Naive thymus-derived CD4-positive, alpha-beta T cell (primary cell): ENCODE measurements at regions not wholly inside any gene's neighbourhood (a gene's known extent, or its start where the extent isn't known, plus 50 kb on each side); places are given as distances from the start of the nearest gene placed in this dataset.

Experiments used
- ATAC-seq: fragments of 150-1000 bp; cut with Tn5 transposase; 2 replicates; pipeline ENCODE4 v1.10.0; 2021; ENCODE audit warnings: mild to moderate bottlenecking, moderate library complexity
- CTCF ChIA-PET: fragments of 350-600 bp; sonication (Branson Sonifier 250); formaldehyde crosslinking; loops from one replicate; lab custom pipeline; 2021; ENCODE audit warnings: antibody characterized with exemption; lab: Charles Lee
- POLR2A ChIA-PET: fragments of 350-600 bp; sonication (Branson Sonifier 250); formaldehyde crosslinking; loops from one replicate; lab custom pipeline; 2021; ENCODE audit warnings: antibody characterized with exemption, inconsistent platforms; lab: Charles Lee
- DNase-seq, 9 donors: peaks; one replicate each; pipeline versions ENCODE4 v3.0.0 to v3.0.0-alpha.2; 2020 to 2022; ENCODE audit warnings: mixed read lengths in 1 of 9
- H3K27ac ChIP-seq: one replicate; pipeline ENCODE4 v1.7.0; 2013; ENCODE audit warnings: mild to moderate bottlenecking, low read depth, low read length, moderate library complexity
- H3K27me3 ChIP-seq, 2 donors: one replicate each; pipeline ENCODE4 v1.7.0; 2013; ENCODE audit warnings: low read length in 2 of 2, mild to moderate bottlenecking in 2 of 2, moderate library complexity in 2 of 2; ENCODE audit not compliant: control insufficient read depth in 2 of 2, insufficient read depth in 2 of 2
- H3K36me3 ChIP-seq, 3 experiments: 1 replicate in 2 of 3; 2 replicates in 1 of 3; pipeline ENCODE4 v1.7.0; 2013; ENCODE audit warnings: low read length in 3 of 3, mild to moderate bottlenecking in 3 of 3, moderate library complexity in 1 of 3; ENCODE audit not compliant: insufficient read depth in 3 of 3, control insufficient read depth in 2 of 3
- H3K4me1 ChIP-seq, 2 donors: one replicate each; pipeline ENCODE4 v1.7.0; 2013; ENCODE audit warnings: low read length in 2 of 2, mild to moderate bottlenecking in 2 of 2, moderate library complexity in 1 of 2; ENCODE audit not compliant: control insufficient read depth in 2 of 2, insufficient read depth in 2 of 2
- H3K4me3 ChIP-seq: 2 replicates; pipeline ENCODE4 v1.7.0; 2013; ENCODE audit warnings: mild to moderate bottlenecking, low read length
- H3K9me3 ChIP-seq, 3 experiments: 1 replicate in 2 of 3; 2 replicates in 1 of 3; pipeline ENCODE4 v1.7.0; 2013; ENCODE audit warnings: low read length in 3 of 3; ENCODE audit not compliant: control insufficient read depth in 2 of 3
- H3K27ac Mint-ChIP-seq, 9 donors: one replicate each; pipeline ENCODE4 v1.8.0; 2020 to 2022; ENCODE audit warnings: mixed read lengths in 9 of 9, mild to moderate bottlenecking in 8 of 9, moderate library complexity in 5 of 9, inconsistent platforms in 2 of 9
- H3K27me3 Mint-ChIP-seq, 5 donors: one replicate each; pipeline ENCODE4 v1.8.0; 2021 to 2022; ENCODE audit warnings: mixed read lengths in 5 of 5, mild to moderate bottlenecking in 1 of 5
- H3K36me3 Mint-ChIP-seq, 5 donors: one replicate each; pipeline ENCODE4 v1.8.0; 2020 to 2022; ENCODE audit warnings: mixed read lengths in 5 of 5, mild to moderate bottlenecking in 3 of 5, inconsistent platforms in 1 of 5
- H3K4me1 Mint-ChIP-seq, 7 donors: one replicate each; pipeline ENCODE4 v1.8.0; 2020 to 2022; ENCODE audit warnings: mixed read lengths in 7 of 7, mild to moderate bottlenecking in 3 of 7, inconsistent platforms in 1 of 7
- H3K4me3 Mint-ChIP-seq, 10 donors: one replicate each; pipeline ENCODE4 v1.8.0; 2020 to 2022; ENCODE audit warnings: mild to moderate bottlenecking in 10 of 10, mixed read lengths in 10 of 10, moderate library complexity in 6 of 10, inconsistent platforms in 2 of 10
- H3K9me3 Mint-ChIP-seq, 11 donors: one replicate each; pipeline ENCODE4 v1.8.0; 2020 to 2022; ENCODE audit warnings: mixed read lengths in 11 of 11, mild to moderate bottlenecking in 4 of 11, inconsistent platforms in 1 of 11, moderate library complexity in 1 of 11
- intact Hi-C, 2 donors: fragments of 100-400 bp; cut with micrococcal nuclease; formaldehyde crosslinking; loops; one replicate each; pipeline ENCODE4 v1.15.1; 2023

GRCh38 chr18:67618061-67618460 lies 101.5 kb upstream of the DSEL start:
- Histone ChIP-seq H3K4me3 (no peak overlapping the region), H3K36me3 (no peaks in the 10 kb centered on the region), H3K27me3 (no peaks in the 10 kb centered on the region), H3K4me1 (no peaks in the 10 kb centered on the region), H3K9me3 (no peaks in the 10 kb centered on the region), H3K27ac (no peak overlapping the region)
- Mint-ChIP-seq H3K9me3 (no peaks in the 10 kb centered on the region), H3K27me3 (no peaks in the 10 kb centered on the region), H3K36me3 (no peaks in the 10 kb centered on the region), H3K27ac (no peak overlapping the region), H3K4me1 (no peaks in the 10 kb centered on the region), H3K4me3 (no peak overlapping the region)
- DNase-seq: no peak
- POLR2A ChIA-PET: no interaction called here
- intact Hi-C loops: no loop called here
- ATAC-seq: no peak
- CTCF ChIA-PET: no interaction called here

GRCh38 chr18:67615876-67616275 lies 99.4 kb upstream of the DSEL start:
- H3K36me3 Mint-ChIP-seq: no peaks in the 10 kb centered on the region
- H3K9me3 ChIP-seq: no peaks in the 10 kb centered on the region
- no peak overlapping the region for H3K27ac Mint-ChIP-seq
- no peaks in the 10 kb centered on the region for H3K36me3 ChIP-seq
- no peaks in the 10 kb centered on the region for H3K27me3 Mint-ChIP-seq
- no peak overlapping the region for H3K27ac ChIP-seq
- H3K27me3 ChIP-seq: no peaks in the 10 kb centered on the region
- peaks cover 0 to 1% (median 0%) of the 10 kb centered on the region in 11 donors for H3K9me3 Mint-ChIP-seq
- ATAC-seq: no peak
- no peak overlapping the region for H3K4me3 Mint-ChIP-seq
- CTCF ChIA-PET: no interaction called here
- POLR2A ChIA-PET: no interaction called here
- no peaks in the 10 kb centered on the region for H3K4me1 Mint-ChIP-seq
- intact Hi-C loops: no loop called here
- no peak overlapping the region for H3K4me3 ChIP-seq
- DNase-seq: no peak
- H3K4me1 ChIP-seq: no peaks in the 10 kb centered on the region

- no peak for ATAC-seq
- no peaks in the 10 kb centered on the region for H3K27me3 Mint-ChIP-seq
- Histone ChIP-seq H3K4me1 (no peaks in the 10 kb centered on the region), H3K27ac (no peak overlapping the region), H3K4me3 (no peak overlapping the region), H3K36me3 (no peaks in the 10 kb centered on the region), H3K9me3 (no peaks in the 10 kb centered on the region), H3K27me3 (no peaks in the 10 kb centered on the region)
- no peak for DNase-seq
- intact Hi-C loops: no loop called here
- POLR2A ChIA-PET: no interaction called here
- H3K27ac Mint-ChIP-seq: no peak overlapping the region
- no peaks in the 10 kb centered on the region for H3K36me3 Mint-ChIP-seq
- H3K9me3 Mint-ChIP-seq: peaks cover 0 to 1% (median 0%) of the 10 kb centered on the region in 11 donors
- no peaks in the 10 kb centered on the region for H3K4me1 Mint-ChIP-seq
- CTCF ChIA-PET: no interaction called here
- H3K4me3 Mint-ChIP-seq: no peak overlapping the region
Observed at GRCh38 chr18:67613731-67614130, 97.2 kb upstream of the DSEL start.

GRCh38 chr18:67612281-67612680 lies 95.8 kb upstream of the DSEL start:
- Mint-ChIP-seq H3K9me3 (peaks cover 0 to 1% (median 0%) of the 10 kb centered on the region in 11 donors), H3K4me3 (no peak overlapping the region), H3K4me1 (no peaks in the 10 kb centered on the region), H3K36me3 (no peaks in the 10 kb centered on the region), H3K27me3 (peaks cover 0 to 2% (median 0%) of the 10 kb centered on the region in 5 donors), H3K27ac (no peak overlapping the region)
- intact Hi-C loops: no loop called here
- Histone ChIP-seq H3K4me3 (no peak overlapping the region), H3K27ac (no peak overlapping the region), H3K9me3 (no peaks in the 10 kb centered on the region), H3K4me1 (no peaks in the 10 kb centered on the region), H3K27me3 (no peaks in the 10 kb centered on the region), H3K36me3 (no peaks in the 10 kb centered on the region)
- CTCF ChIA-PET: no interaction called here
- ATAC-seq: no peak
- DNase-seq: no peak
- POLR2A ChIA-PET: no interaction called here

GRCh38 chr18:67608615-67609273 lies 92.2 kb upstream of the DSEL start:
- Histone ChIP-seq H3K36me3 (no peaks in the 10 kb centered on the region), H3K27ac (no peak overlapping the region), H3K27me3 (no peaks in the 10 kb centered on the region), H3K9me3 (no peaks in the 10 kb centered on the region), H3K4me3 (no peak overlapping the region), H3K4me1 (no peaks in the 10 kb centered on the region)
- CTCF ChIA-PET: no interaction called here
- POLR2A ChIA-PET: no interaction called here
- intact Hi-C loops: no loop called here
- no peaks in the 10 kb centered on the region for H3K4me1 Mint-ChIP-seq
- H3K27me3 Mint-ChIP-seq: peaks cover 0 to 5% (median 0%) of the 10 kb centered on the region in 5 donors
- H3K36me3 Mint-ChIP-seq: no peaks in the 10 kb centered on the region
- no peak overlapping the region for H3K27ac Mint-ChIP-seq
- peaks cover 0 to 7% (median 0%) of the 10 kb centered on the region in 11 donors for H3K9me3 Mint-ChIP-seq
- DNase-seq (no peak), ATAC-seq (no peak)
- H3K4me3 Mint-ChIP-seq: no peak overlapping the region

GRCh38 chr18:67608191-67608590 lies 91.7 kb upstream of the DSEL start:
- no peak for ATAC-seq
- no peak overlapping the region for H3K27ac ChIP-seq
- peaks cover 0 to 5% (median 0%) of the 10 kb centered on the region in 5 donors for H3K27me3 Mint-ChIP-seq
- H3K4me3 Mint-ChIP-seq: no peak overlapping the region
- H3K4me1 ChIP-seq: no peaks in the 10 kb centered on the region
- H3K4me3 ChIP-seq: no peak overlapping the region
- peaks cover 0 to 10% (median 0%) of the 10 kb centered on the region in 11 donors for H3K9me3 Mint-ChIP-seq
- H3K36me3 ChIP-seq: no peaks in the 10 kb centered on the region
- no peaks in the 10 kb centered on the region for H3K36me3 Mint-ChIP-seq
- CTCF ChIA-PET: no interaction called here
- DNase-seq: no peak
- intact Hi-C loops: no loop called here
- H3K4me1 Mint-ChIP-seq: no peaks in the 10 kb centered on the region
- no peak overlapping the region for H3K27ac Mint-ChIP-seq
- POLR2A ChIA-PET: interaction anchor here (0.7 kb wide), 1 partner anchor 169 kb away, joined by 3 read pairs; no protein-coding TSS in a partner anchor
- H3K9me3 ChIP-seq: no peaks in the 10 kb centered on the region
- H3K27me3 ChIP-seq: no peaks in the 10 kb centered on the region
